Omental fat pad (tissue), 3 donors: ENCODE measurements at regions not wholly inside any gene's neighbourhood (a gene's known extent, or its start where the extent isn't known, plus 50 kb on each side); places are given as distances from the start of the nearest gene placed in this dataset. TPM values are rescaled to one million over a fixed set of nuclear protein-coding genes. Genes with fewer than 3 reads are reported as not detected.

Experiments used
- ATAC-seq: fragments of 150-250 bp; one replicate; pipeline ENCODE4 v1.9.1; 2016; ENCODE audit warnings: mild to moderate bottlenecking, moderate library complexity; ENCODE audit not compliant: low FRiP score
- DNase-seq: peaks from one replicate; pipeline ENCODE4 v3.0.0-alpha.2; 2019; ENCODE audit warnings: low spot score
- CTCF ChIP-seq, 3 donors: fragments of 450-650 bp; IDR thresholded peaks; one replicate each; pipeline ENCODE4 v1.5.1; 2016 to 2017; ENCODE audit warnings: antibody characterized with exemption in 3 of 3, mild to moderate bottlenecking in 3 of 3, moderate library complexity in 2 of 3
- small RNA-seq: library from RNA; depleted of rRNA; stranded (forward); fragments of <200 nt; gene quantifications from one replicate; pipeline ENCODE3, GENCODE V24; 2016

- TF ChIP-seq CTCF (IDR thresholded peaks at IDR 0.05), result no peak
- no peak for ATAC-seq
- DNase-seq, result no peak
Measured at GRCh38 chr7:18445483-18445882, 50.1 kb upstream of the HDAC9 start.

Small RNA genes in the stretch of these regions (small RNA-seq; reads per million reads assigned to genes)
- gene MIR1302-6, result not detected
